ENCODE measurements at regions not wholly inside any gene's neighbourhood (a gene's known extent, or its start where the extent isn't known, plus 50 kb on each side); places are given as distances from the start of the nearest gene placed in this dataset.

GRCh38 chr5:3335301-3335700 is 260.3 kb upstream of the IRX1 start:
- TF ChIP-seq CTCF (conservative IDR thresholded peaks at IDR 0.05; ENCODE audit: low read depth, low read length) (no peak), EZH2phosphoT487 (IDR thresholded peaks at IDR 0.05; ENCODE audit: borderline replicate concordance, low read length) (no peak)
